ENCODE measurements at regions not wholly inside any gene's neighbourhood (a gene's known extent, or its start where the extent isn't known, plus 50 kb on each side); places are given as distances from the start of the nearest gene placed in this dataset.

GRCh38 chr14:81738946-81739659, 205.4 kb upstream of the SEL1L start:
- CTCF ChIA-PET: no interaction called here
- Histone ChIP-seq H3K4me3 (ENCODE audit: low read depth, low read length) (no peak overlapping the region), H3K36me3 (ENCODE audit: control insufficient read depth in 2 of 2, insufficient read depth in 1 of 2, low read length in 2 of 2) (no peaks in the 10 kb centered on the region), H3K9me3 (ENCODE audit: control insufficient read depth, insufficient read depth, low read depth, low read length) (no peaks in the 10 kb centered on the region), H3K27ac (ENCODE audit: extremely low read depth, low read depth, low read length) (no peak overlapping the region), H3K4me1 (ENCODE audit: control insufficient read depth, insufficient read depth, low read length) (no peaks in the 10 kb centered on the region)
- TF ChIP-seq ZNF140 (tag by site-specific recombination; IDR thresholded peaks at IDR 0.05) (no peak), REPIN1 (tag by site-specific recombination; IDR thresholded peaks at IDR 0.05; ENCODE audit: low read depth) (no peak), ZNF529 (tag by site-specific recombination; IDR thresholded peaks at IDR 0.05; ENCODE audit: insufficient replicate concordance) (no peak), ZNF530 (tag by site-specific recombination; IDR thresholded peaks at IDR 0.05; ENCODE audit: low read depth) (no peak), ZNF555 (tag by site-specific recombination; conservative IDR thresholded peaks at IDR 0.05) (no peak), ZNF747 (tag by site-specific recombination; IDR thresholded peaks at IDR 0.05) (no peak), EGR2 (tag by site-specific recombination; IDR thresholded peaks at IDR 0.05; ENCODE audit: low read depth) (no peak), HOXC10 (CRISPR knock-in tag; IDR thresholded peaks at IDR 0.05) (no peak), YY1 (tag by site-specific recombination; IDR thresholded peaks at IDR 0.05) (no peak), ATF2 (tag by site-specific recombination; IDR thresholded peaks at IDR 0.05; ENCODE audit: low read depth) (no peak), ZNF654 (tag by site-specific recombination; IDR thresholded peaks at IDR 0.05; ENCODE audit: low read depth) (no peak), ZNF621 (tag by site-specific recombination; IDR thresholded peaks at IDR 0.05) (no peak), GFI1B (tag by site-specific recombination; IDR thresholded peaks at IDR 0.05) (no peak), ZNF701 (tag by site-specific recombination; IDR thresholded peaks at IDR 0.05) (no peak), ZNF175 (tag by site-specific recombination; IDR thresholded peaks at IDR 0.05) (no peak), ZFP3 (tag by site-specific recombination; IDR thresholded peaks at IDR 0.05; ENCODE audit: low read depth) (no peak), AEBP2 (tag by site-specific recombination; IDR thresholded peaks at IDR 0.05; ENCODE audit: borderline replicate concordance) (no peak)
- POLR2A ChIA-PET: no interaction called here

- Histone ChIP-seq H3K36me3 (ENCODE audit: control insufficient read depth in 2 of 2, insufficient read depth in 1 of 2, low read length in 2 of 2) (no peaks in the 10 kb centered on the region), H3K9me3 (ENCODE audit: control insufficient read depth, insufficient read depth, low read depth, low read length) (no peaks in the 10 kb centered on the region), H3K4me3 (ENCODE audit: low read depth, low read length) (no peak overlapping the region), H3K4me1 (ENCODE audit: control insufficient read depth, insufficient read depth, low read length) (no peaks in the 10 kb centered on the region), H3K27ac (ENCODE audit: extremely low read depth, low read depth, low read length) (no peak overlapping the region)
- TF ChIP-seq FEZF1 (tag by site-specific recombination; IDR thresholded peaks at IDR 0.05): no peak
- TF ChIP-seq ZNF133 (tag by site-specific recombination; IDR thresholded peaks at IDR 0.05): no peak
- no peak for TF ChIP-seq ZBTB11 (tag by site-specific recombination; conservative IDR thresholded peaks at IDR 0.05; ENCODE audit: low read depth)
- no peak for TF ChIP-seq ZBTB20 (tag by site-specific recombination; IDR thresholded peaks at IDR 0.05)
- no peak for TF ChIP-seq KLF7 (tag by site-specific recombination; IDR thresholded peaks at IDR 0.05; ENCODE audit: borderline replicate concordance)
- no peak for TF ChIP-seq REPIN1 (tag by site-specific recombination; IDR thresholded peaks at IDR 0.05; ENCODE audit: low read depth)
- TF ChIP-seq ZFP3 (tag by site-specific recombination; IDR thresholded peaks at IDR 0.05; ENCODE audit: low read depth): no peak
- POLR2A ChIA-PET: no interaction called here
- CTCF ChIA-PET: interaction anchor here (0.8 kb wide), 1 partner anchor 247 kb away, joined by 8 read pairs; no protein-coding TSS in a partner anchor
These were observed 210.0 kb upstream of the SEL1L start for GRCh38 chr14:81743605-81744004.
